ENCODE measurements at regions not wholly inside any gene's neighbourhood (a gene's known extent, or its start where the extent isn't known, plus 50 kb on each side); places are given as distances from the start of the nearest gene placed in this dataset.

GRCh38 chr1:3954170-3955169 lies 54.4 kb upstream of the C1orf174 start:
- DNase-seq (ENCODE audit: low spot score in 2 of 2) (no peak), FAIRE-seq (no peak)

GRCh38 chr1:3955196-3955772 lies 55.2 kb upstream of the C1orf174 start:
- DNase-seq (ENCODE audit: low spot score in 2 of 2) (no peak), FAIRE-seq (no peak)

GRCh38 chr1:3956527-3957170 lies 56.6 kb upstream of the C1orf174 start:
- DNase-seq (ENCODE audit: low spot score in 2 of 2) (no peak), FAIRE-seq (no peak)

GRCh38 chr1:3959361-3959760 lies 59.3 kb upstream of the C1orf174 start:
- FAIRE-seq (no peak), DNase-seq (ENCODE audit: low spot score in 2 of 2) (no peak)

- DNase-seq (ENCODE audit: low spot score in 2 of 2) (no peak), FAIRE-seq (no peak)
Observed at GRCh38 chr1:3963554-3963953, 63.5 kb upstream of the C1orf174 start.

GRCh38 chr1:3965693-3966092 lies 65.6 kb upstream of the C1orf174 start:
- DNase-seq (ENCODE audit: low spot score in 2 of 2) (no peak), FAIRE-seq (no peak)

- FAIRE-seq = no peak
- no peak for DNase-seq (ENCODE audit: low spot score in 2 of 2)
Observed at GRCh38 chr1:3968851-3969250, 68.8 kb upstream of the C1orf174 start.

- DNase-seq (ENCODE audit: low spot score in 2 of 2) (no peak), FAIRE-seq (no peak)
Observed at GRCh38 chr1:3971981-3972380, 71.9 kb upstream of the C1orf174 start.

GRCh38 chr1:3975903-3976630 lies 76.0 kb upstream of the C1orf174 start:
- no peak for FAIRE-seq
- DNase-seq (ENCODE audit: low spot score in 2 of 2) = no peak

- FAIRE-seq (no peak), DNase-seq (ENCODE audit: low spot score in 2 of 2) (no peak)
Observed at GRCh38 chr1:3976821-3977220, 76.7 kb upstream of the C1orf174 start.

- DNase-seq (ENCODE audit: low spot score in 2 of 2) (no peak), FAIRE-seq (no peak)
Observed at GRCh38 chr1:3978196-3978989, 78.3 kb upstream of the C1orf174 start.

- DNase-seq (ENCODE audit: low spot score in 2 of 2) (no peak), FAIRE-seq (no peak)
Observed at GRCh38 chr1:3978990-3979325, 78.9 kb upstream of the C1orf174 start.

GRCh38 chr1:3981261-3981660 lies 81.2 kb upstream of the C1orf174 start:
- no peak for DNase-seq (ENCODE audit: low spot score in 2 of 2)
- FAIRE-seq = no peak

- DNase-seq (ENCODE audit: low spot score in 2 of 2) = no peak
- no peak for FAIRE-seq
Observed at GRCh38 chr1:3981746-3982505, 81.9 kb upstream of the C1orf174 start.

GRCh38 chr1:3983181-3983580 lies 83.1 kb upstream of the C1orf174 start:
- FAIRE-seq (no peak), DNase-seq (ENCODE audit: low spot score in 2 of 2) (no peak)

GRCh38 chr1:3984586-3984985 lies 84.5 kb upstream of the C1orf174 start:
- DNase-seq (ENCODE audit: low spot score in 2 of 2) (no peak), FAIRE-seq (no peak)

- FAIRE-seq (no peak), DNase-seq (ENCODE audit: low spot score in 2 of 2) (no peak)
Observed at GRCh38 chr1:3986686-3987218, 86.7 kb upstream of the C1orf174 start.

GRCh38 chr1:3987669-3988235 lies 87.7 kb upstream of the C1orf174 start:
- no peak for FAIRE-seq
- no peak for DNase-seq (ENCODE audit: low spot score in 2 of 2)

- DNase-seq (ENCODE audit: low spot score in 2 of 2) (no peak), FAIRE-seq (no peak)
Observed at GRCh38 chr1:3988431-3988830, 88.4 kb upstream of the C1orf174 start.
